Neural progenitor cell (in vitro differentiated cells): ENCODE measurements at regions not wholly inside any gene's neighbourhood (a gene's known extent, or its start where the extent isn't known, plus 50 kb on each side); places are given as distances from the start of the nearest gene placed in this dataset.

Source experiments
- DNase-seq: peaks from one replicate; pipeline ENCODE4 v3.0.0-alpha.2; 2016; ENCODE audit warnings: low spot score
- H2AFZ ChIP-seq: fragments of 200-600 bp; sonication (generic); replicated peaks from 2 replicates; pipeline ENCODE4 v1.6.1; 2016; ENCODE audit warnings: antibody characterized with exemption
- H3F3A ChIP-seq: fragments of 200-600 bp; sonication (generic); 2 replicates; pipeline ENCODE4 v1.6.1; 2016; ENCODE audit warnings: antibody characterized with exemption, low read depth
- H3K27ac ChIP-seq: fragments of 200-600 bp; sonication (generic); 2 replicates; pipeline ENCODE4 v1.5.1; 2016; ENCODE audit warnings: mild to moderate bottlenecking
- H3K27me3 ChIP-seq: fragments of 200-600 bp; sonication (generic); 2 replicates; pipeline ENCODE4 v1.6.1; 2016; ENCODE audit warnings: mild to moderate bottlenecking, moderate library complexity
- H3K36me3 ChIP-seq: fragments of 200-600 bp; sonication (generic); 2 replicates; pipeline ENCODE4 v1.5.1; 2016
- H3K4me1 ChIP-seq: fragments of 200-600 bp; sonication (generic); 2 replicates; pipeline ENCODE4 v1.6.1; 2016; ENCODE audit warnings: mixed run types
- H3K4me2 ChIP-seq: fragments of 200-600 bp; sonication (generic); 2 replicates; pipeline ENCODE4 v1.6.1; 2016
- H3K4me3 ChIP-seq: fragments of 200-600 bp; sonication (generic); 2 replicates; pipeline ENCODE4 v1.5.1; 2016
- H3K79me2 ChIP-seq: fragments of 200-600 bp; sonication (generic); 2 replicates; pipeline ENCODE4 v1.6.1; 2016; ENCODE audit warnings: low read depth
- H3K9ac ChIP-seq: fragments of 200-600 bp; sonication (generic); 2 replicates; pipeline ENCODE4 v1.6.1; 2016
- H3K9me3 ChIP-seq: fragments of 200-600 bp; sonication (generic); 2 replicates; pipeline ENCODE4 v1.5.1; 2016; ENCODE audit warnings: low read depth
- H4K20me1 ChIP-seq: fragments of 200-600 bp; sonication (generic); 2 replicates; pipeline ENCODE4 v1.6.1; 2016; ENCODE audit warnings: low read depth
- H3K27ac Mint-ChIP-seq: 3 replicates; pipeline ENCODE4 v1.8.0; 2021; ENCODE audit warnings: mixed read lengths
- H3K27me3 Mint-ChIP-seq: 2 replicates; pipeline ENCODE4 v1.8.0; 2022; ENCODE audit warnings: low read depth, mild to moderate bottlenecking, inconsistent platforms, moderate library complexity, mixed read lengths; ENCODE audit not compliant: insufficient read depth
- H3K36me3 Mint-ChIP-seq: 3 replicates; pipeline ENCODE4 v1.8.0; 2021; ENCODE audit warnings: mixed read lengths
- H3K4me1 Mint-ChIP-seq: 3 replicates; pipeline ENCODE4 v1.8.0; 2021; ENCODE audit warnings: mixed read lengths
- H3K4me3 Mint-ChIP-seq: 3 replicates; pipeline ENCODE4 v1.8.0; 2021; ENCODE audit warnings: mild to moderate bottlenecking, moderate library complexity, mixed read lengths
- H3K9me3 Mint-ChIP-seq: 3 replicates; pipeline ENCODE4 v1.8.0; 2020; ENCODE audit warnings: mixed read lengths
- EZH2 ChIP-seq: fragments of 200-600 bp; sonication (generic); IDR thresholded peaks from 2 replicates; pipeline ENCODE4 v1.6.1; 2017; ENCODE audit warnings: antibody characterized with exemption, mild to moderate bottlenecking, moderate library complexity
- EZH2phosphoT487 ChIP-seq: fragments of 200-600 bp; sonication (generic); IDR thresholded peaks from 2 replicates; pipeline ENCODE4 v1.6.1; 2017; ENCODE audit warnings: antibody characterized with exemption
- TF ChIP-seq, protein P1 (sequence below): fragments of 200-600 bp; sonication (generic); IDR thresholded peaks from 2 replicates; pipeline ENCODE4 v1.5.1; 2017; ENCODE audit warnings: antibody characterized with exemption, mild to moderate bottlenecking

DNA sequence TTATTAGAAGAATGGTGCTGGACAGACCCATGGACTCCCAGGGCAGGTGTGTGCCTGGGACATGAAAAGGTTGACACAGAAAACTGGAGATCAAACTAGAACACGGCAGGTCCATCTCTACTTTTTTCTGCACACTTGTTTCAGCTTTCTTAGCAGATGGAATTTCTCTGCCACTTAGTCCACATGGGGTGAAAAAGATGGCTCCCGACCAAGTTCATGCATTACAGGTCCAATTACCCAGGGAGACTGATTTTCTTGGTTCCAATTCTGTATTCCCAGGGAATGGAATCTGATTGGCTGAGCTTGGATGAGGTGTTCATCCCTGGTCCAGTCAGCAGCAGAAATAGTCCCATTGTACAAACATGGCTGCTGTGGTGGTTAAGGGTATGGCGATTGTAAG is 238.9 kb upstream of the SRRM4 start:
- no peaks in the 10 kb centered on the region for H3K27me3 ChIP-seq
- no peak overlapping the region for H3K4me3 Mint-ChIP-seq
- no peaks in the 10 kb centered on the region for H3K9me3 Mint-ChIP-seq

DNA sequence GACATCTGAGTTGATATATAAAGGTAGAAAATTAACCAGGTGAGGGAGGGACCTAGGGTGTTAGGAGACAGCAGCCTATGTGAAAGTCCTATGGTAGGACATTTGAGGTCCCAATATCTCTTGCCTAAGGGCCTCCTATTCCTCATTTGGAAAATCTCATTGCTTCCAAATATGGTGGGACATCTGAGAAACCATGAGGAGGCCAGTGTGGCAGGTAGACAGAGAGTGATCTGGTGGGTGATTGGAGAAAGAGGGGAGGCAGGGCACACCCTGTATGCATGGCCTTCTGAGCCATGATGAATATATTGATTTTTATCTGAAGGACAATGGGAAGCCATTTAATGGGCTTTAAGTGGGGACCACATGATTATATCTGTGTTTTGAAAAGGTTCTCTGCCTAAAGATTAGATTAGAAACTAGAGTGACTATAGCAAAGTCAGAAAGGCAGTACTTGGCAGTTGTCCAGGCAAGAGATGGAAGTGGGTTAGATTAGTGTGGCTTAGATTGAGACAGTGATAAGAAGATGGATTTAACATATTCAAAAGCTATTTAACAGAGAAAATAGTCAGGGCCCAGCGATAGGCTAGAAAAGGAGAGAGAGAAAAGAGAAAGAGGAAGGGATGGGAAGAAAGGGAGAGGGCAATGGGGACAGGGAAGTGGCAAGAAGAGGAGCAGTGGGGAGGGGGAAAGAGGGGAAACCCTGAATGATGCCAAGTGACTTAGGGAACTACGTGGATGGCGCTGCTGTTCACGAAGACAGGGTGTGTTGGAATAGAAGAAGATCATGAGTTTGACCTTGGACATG is 237.2 kb upstream of the SRRM4 start:
- Histone ChIP-seq H3F3A (no peaks in the 10 kb centered on the region), H3K27ac (no peak overlapping the region), H4K20me1 (no peaks in the 10 kb centered on the region), H3K4me3 (no peak overlapping the region), H3K36me3 (no peaks in the 10 kb centered on the region), H3K9me3 (no peaks in the 10 kb centered on the region), H3K27me3 (no peaks in the 10 kb centered on the region), H3K4me2 (no peak overlapping the region), H3K4me1 (no peaks in the 10 kb centered on the region), H2AFZ (no peak overlapping the region), H3K79me2 (no peaks in the 10 kb centered on the region), H3K9ac (no peak overlapping the region)
- Mint-ChIP-seq H3K27me3 (peaks cover 2% of the 10 kb centered on the region), H3K36me3 (no peaks in the 10 kb centered on the region), H3K9me3 (no peaks in the 10 kb centered on the region), H3K27ac (no peak overlapping the region), H3K4me1 (peaks cover 10% of the 10 kb centered on the region), H3K4me3 (no peak overlapping the region)
- no peak for DNase-seq
- TF ChIP-seq EZH2 (no peak), EZH2phosphoT487 (no peak)
- TF ChIP-seq, protein P1, sequence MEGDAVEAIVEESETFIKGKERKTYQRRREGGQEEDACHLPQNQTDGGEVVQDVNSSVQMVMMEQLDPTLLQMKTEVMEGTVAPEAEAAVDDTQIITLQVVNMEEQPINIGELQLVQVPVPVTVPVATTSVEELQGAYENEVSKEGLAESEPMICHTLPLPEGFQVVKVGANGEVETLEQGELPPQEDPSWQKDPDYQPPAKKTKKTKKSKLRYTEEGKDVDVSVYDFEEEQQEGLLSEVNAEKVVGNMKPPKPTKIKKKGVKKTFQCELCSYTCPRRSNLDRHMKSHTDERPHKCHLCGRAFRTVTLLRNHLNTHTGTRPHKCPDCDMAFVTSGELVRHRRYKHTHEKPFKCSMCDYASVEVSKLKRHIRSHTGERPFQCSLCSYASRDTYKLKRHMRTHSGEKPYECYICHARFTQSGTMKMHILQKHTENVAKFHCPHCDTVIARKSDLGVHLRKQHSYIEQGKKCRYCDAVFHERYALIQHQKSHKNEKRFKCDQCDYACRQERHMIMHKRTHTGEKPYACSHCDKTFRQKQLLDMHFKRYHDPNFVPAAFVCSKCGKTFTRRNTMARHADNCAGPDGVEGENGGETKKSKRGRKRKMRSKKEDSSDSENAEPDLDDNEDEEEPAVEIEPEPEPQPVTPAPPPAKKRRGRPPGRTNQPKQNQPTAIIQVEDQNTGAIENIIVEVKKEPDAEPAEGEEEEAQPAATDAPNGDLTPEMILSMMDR = no peak

More for the DNA sequence above, 238.9 kb upstream of the SRRM4 start:
- H3K36me3 ChIP-seq = no peaks in the 10 kb centered on the region
- H3K27me3 Mint-ChIP-seq = peaks cover 2% of the 10 kb centered on the region
- no peak overlapping the region for H3K4me2 ChIP-seq
- no peaks in the 10 kb centered on the region for H3K36me3 Mint-ChIP-seq
- no peak for DNase-seq
- H3F3A ChIP-seq = no peaks in the 10 kb centered on the region
- H3K9me3 ChIP-seq = no peaks in the 10 kb centered on the region
- H3K27ac Mint-ChIP-seq = no peak overlapping the region
- H4K20me1 ChIP-seq = no peaks in the 10 kb centered on the region
- H3K27ac ChIP-seq = no peak overlapping the region
- TF ChIP-seq EZH2 (no peak), EZH2phosphoT487 (no peak)
- TF ChIP-seq, protein P1 = no peak
- H3K79me2 ChIP-seq = no peaks in the 10 kb centered on the region
- peaks cover 10% of the 10 kb centered on the region for H3K4me1 Mint-ChIP-seq
- no peak overlapping the region for H3K9ac ChIP-seq
- H2AFZ ChIP-seq = no peak overlapping the region
- H3K4me3 ChIP-seq = no peak overlapping the region
- H3K4me1 ChIP-seq = no peaks in the 10 kb centered on the region

DNA sequence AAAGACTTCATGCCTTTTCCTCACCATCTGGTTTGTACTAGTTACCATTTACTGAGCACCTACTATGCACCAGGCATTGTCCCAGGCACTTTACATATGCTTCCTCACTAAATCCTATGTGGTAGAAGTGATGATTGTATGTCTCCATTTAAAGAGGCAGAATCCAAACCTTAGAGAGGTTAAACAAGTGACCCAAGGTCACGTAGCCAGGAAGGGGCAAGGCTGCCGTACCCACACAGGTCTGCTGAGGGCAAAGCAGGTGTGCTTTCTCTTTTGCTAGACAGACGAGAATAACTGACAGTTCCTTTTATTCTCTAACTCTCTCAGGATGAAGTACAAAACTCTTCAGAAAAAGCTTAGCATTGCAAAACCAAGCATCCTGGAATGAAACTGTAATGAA is 235.2 kb upstream of the SRRM4 start:
- Histone ChIP-seq H3K36me3 (no peaks in the 10 kb centered on the region), H3K27ac (no peak overlapping the region), H3K27me3 (no peaks in the 10 kb centered on the region), H3K4me2 (no peak overlapping the region), H3K79me2 (no peaks in the 10 kb centered on the region), H3F3A (no peaks in the 10 kb centered on the region), H3K4me1 (no peaks in the 10 kb centered on the region), H3K4me3 (no peak overlapping the region), H3K9ac (no peak overlapping the region), H2AFZ (no peak overlapping the region), H3K9me3 (no peaks in the 10 kb centered on the region), H4K20me1 (no peaks in the 10 kb centered on the region)
- DNase-seq = no peak
- H3K4me1 Mint-ChIP-seq = peaks cover 3% of the 10 kb centered on the region
- no peaks in the 10 kb centered on the region for H3K27me3 Mint-ChIP-seq
- no peak overlapping the region for H3K27ac Mint-ChIP-seq
- TF ChIP-seq EZH2phosphoT487 = no peak
- H3K36me3 Mint-ChIP-seq = no peaks in the 10 kb centered on the region
- no peaks in the 10 kb centered on the region for H3K9me3 Mint-ChIP-seq
- no peak overlapping the region for H3K4me3 Mint-ChIP-seq

DNA sequence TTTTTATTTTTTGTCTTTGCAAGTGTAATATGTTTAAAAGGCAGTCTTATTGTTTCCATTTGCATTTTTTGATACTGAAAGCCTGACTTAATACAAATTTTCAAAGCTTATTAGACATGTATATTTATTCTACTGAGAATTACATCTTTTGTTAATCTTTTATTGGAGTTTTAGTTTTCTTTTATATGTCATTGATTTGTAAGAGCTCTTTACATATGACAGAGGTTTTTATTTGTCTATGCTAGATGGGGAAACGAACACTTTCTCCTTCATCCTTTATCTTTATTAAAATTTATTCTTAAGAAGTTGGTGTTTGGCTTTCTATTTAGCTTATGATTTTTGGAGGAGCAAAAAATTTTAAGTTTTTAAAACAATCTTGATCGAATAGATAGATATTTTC is 234.4 kb upstream of the SRRM4 start:
- Mint-ChIP-seq H3K4me3 (no peak overlapping the region), H3K36me3 (no peaks in the 10 kb centered on the region), H3K9me3 (no peaks in the 10 kb centered on the region), H3K27ac (no peak overlapping the region), H3K27me3 (no peaks in the 10 kb centered on the region), H3K4me1 (no peaks in the 10 kb centered on the region)
- H3K36me3 ChIP-seq = no peaks in the 10 kb centered on the region
- no peak overlapping the region for H2AFZ ChIP-seq
- H3F3A ChIP-seq = no peaks in the 10 kb centered on the region
- no peaks in the 10 kb centered on the region for H3K79me2 ChIP-seq
- no peak overlapping the region for H3K27ac ChIP-seq
- no peaks in the 10 kb centered on the region for H4K20me1 ChIP-seq
- DNase-seq = no peak
- H3K4me1 ChIP-seq = no peaks in the 10 kb centered on the region
- no peaks in the 10 kb centered on the region for H3K27me3 ChIP-seq
- no peak overlapping the region for H3K9ac ChIP-seq
- H3K4me2 ChIP-seq = no peak overlapping the region
- no peak for TF ChIP-seq EZH2phosphoT487
- TF ChIP-seq, protein P1 = no peak
- no peak for TF ChIP-seq EZH2
- no peak overlapping the region for H3K4me3 ChIP-seq
- H3K9me3 ChIP-seq = no peaks in the 10 kb centered on the region
